Liver (tissue), 8 donors: ENCODE measurements at regions not wholly inside any gene's neighbourhood (a gene's known extent, or its start where the extent isn't known, plus 50 kb on each side); places are given as distances from the start of the nearest gene placed in this dataset.

Experiments used
- DNase-seq: peaks from one replicate; pipeline ENCODE4 v3.0.0-alpha.2; 2017; ENCODE audit warnings: low spot score
- H3K27ac ChIP-seq, 2 donors: one replicate each; pipeline ENCODE4 v1.7.0; 2013; ENCODE audit warnings: inconsistent platforms in 2 of 2, low read length in 2 of 2, control low read depth in 1 of 2, low read depth in 1 of 2, mild to moderate bottlenecking in 1 of 2
- H3K27me3 ChIP-seq, 4 donors: one replicate each; pipeline versions ENCODE4 v1.6.1 to v1.7.0; 2013; ENCODE audit warnings: low read length in 3 of 4, inconsistent platforms in 1 of 4, mild to moderate bottlenecking in 1 of 4, moderate library complexity in 1 of 4; ENCODE audit not compliant: control insufficient read depth in 4 of 4, insufficient read depth in 4 of 4
- H3K36me3 ChIP-seq, 4 donors: one replicate each; pipeline versions ENCODE4 v1.6.1 to v1.7.0; 2013; ENCODE audit warnings: low read length in 3 of 4, mild to moderate bottlenecking in 3 of 4, low read depth in 1 of 4, moderate library complexity in 1 of 4; ENCODE audit not compliant: control insufficient read depth in 4 of 4, insufficient read depth in 3 of 4
- H3K4me1 ChIP-seq, 4 donors: one replicate each; pipeline versions ENCODE4 v1.6.1 to v1.7.0; 2013; ENCODE audit warnings: low read length in 3 of 4, mild to moderate bottlenecking in 3 of 4, moderate library complexity in 1 of 4; ENCODE audit not compliant: control insufficient read depth in 4 of 4, insufficient read depth in 4 of 4
- H3K4me3 ChIP-seq, 3 donors: one replicate each; pipeline versions ENCODE4 v1.6.1 to v1.7.0; 2013; ENCODE audit warnings: low read length in 3 of 3, control low read depth in 1 of 3, low read depth in 1 of 3, mild to moderate bottlenecking in 1 of 3
- H3K9ac ChIP-seq, 2 donors: one replicate each; pipeline ENCODE4 v1.7.0; 2013; ENCODE audit warnings: low read length in 2 of 2, mild to moderate bottlenecking in 2 of 2, moderate library complexity in 2 of 2, control low read depth in 1 of 2, low read depth in 1 of 2
- H3K9me3 ChIP-seq, 4 donors: one replicate each; pipeline versions ENCODE4 v1.6.1 to v1.7.0; 2013; ENCODE audit warnings: low read length in 3 of 4; ENCODE audit not compliant: control insufficient read depth in 4 of 4
- ATF3 ChIP-seq: IDR thresholded peaks from 2 replicates; pipeline ENCODE4 v1.6.1; 2016; ENCODE audit warnings: antibody characterized with exemption
- CTCF ChIP-seq: fragments of 150-350 bp; IDR thresholded peaks from 2 replicates; pipeline ENCODE4 v1.5.1; 2017; ENCODE audit warnings: improper control_type of control experiment, low read depth, low read length; ENCODE audit not compliant: missing input control
- EGR1 ChIP-seq, 2 donors: IDR thresholded peaks; 2 replicates each; pipeline ENCODE4 v1.6.1; 2016 to 2018; ENCODE audit warnings: antibody characterized with exemption in 2 of 2, low read depth in 2 of 2
- FOXA1 ChIP-seq: IDR thresholded peaks from 2 replicates; pipeline ENCODE4 v1.6.1; 2016; ENCODE audit warnings: antibody characterized with exemption
- FOXA2 ChIP-seq: IDR thresholded peaks from 2 replicates; pipeline ENCODE4 v1.6.1; 2016; ENCODE audit warnings: antibody characterized with exemption
- GABPA ChIP-seq, 2 donors: IDR thresholded peaks in 1 of 2; conservative IDR thresholded peaks in 1 of 2; 2 replicates each; pipeline ENCODE4 v1.6.1; 2016; ENCODE audit warnings: antibody characterized with exemption in 2 of 2, mild to moderate bottlenecking in 1 of 2, moderate library complexity in 1 of 2
- HNF4A ChIP-seq, 2 donors: conservative IDR thresholded peaks; 2 replicates each; pipeline ENCODE4 v1.6.1; 2016; ENCODE audit warnings: antibody characterized with exemption in 2 of 2, mild to moderate bottlenecking in 2 of 2
- HNF4G ChIP-seq: IDR thresholded peaks from 2 replicates; pipeline ENCODE4 v1.6.1; 2016; ENCODE audit warnings: antibody characterized with exemption
- JUND ChIP-seq, 2 donors: IDR thresholded peaks; 2 replicates each; pipeline ENCODE4 v1.6.1; 2016; ENCODE audit warnings: antibody characterized with exemption in 2 of 2
- MAX ChIP-seq: IDR thresholded peaks from 2 replicates; pipeline ENCODE4 v1.6.1; 2016; ENCODE audit warnings: antibody characterized with exemption
- NR2F2 ChIP-seq: IDR thresholded peaks from 2 replicates; pipeline ENCODE4 v1.6.1; 2016; ENCODE audit warnings: antibody characterized with exemption
- RXRA ChIP-seq, 2 donors: IDR thresholded peaks; 2 replicates each; pipeline ENCODE4 v1.6.1; 2017 to 2018; ENCODE audit warnings: antibody characterized with exemption in 2 of 2, mild to moderate bottlenecking in 1 of 2
- SP1 ChIP-seq: IDR thresholded peaks from 2 replicates; pipeline ENCODE4 v1.6.1; 2018; ENCODE audit warnings: antibody characterized with exemption, mild to moderate bottlenecking
- TAF1 ChIP-seq: conservative IDR thresholded peaks from 2 replicates; pipeline ENCODE4 v1.6.1; 2016; ENCODE audit warnings: antibody characterized with exemption, mild to moderate bottlenecking
- YY1 ChIP-seq: IDR thresholded peaks from 2 replicates; pipeline ENCODE4 v1.6.1; 2016; ENCODE audit warnings: antibody characterized with exemption, mild to moderate bottlenecking
- ZBTB33 ChIP-seq: IDR thresholded peaks from 2 replicates; pipeline ENCODE4 v1.6.1; 2016; ENCODE audit warnings: antibody characterized with exemption
- WGBS: extraction: QIAGEN DNeasy Blood & Tissue Kit; methylation state at CpG from one replicate; pipeline ENCODE4 v1.1.7; 2013; 5-methylcytosine and 5-hydroxymethylcytosine counted together
- donor health status: healthy.
- donor health status: healthy.
- donor health status: healthy.
- donor health status: healthy.
- donor health status: healthy.

- TF ChIP-seq MAX, result no peak
- no peak for TF ChIP-seq GABPA (IDR thresholded peaks at IDR 0.05 in 1 of 2, conservative IDR thresholded peaks at IDR 0.05 in 1 of 2)
Observed at GRCh38 chr5:36481454-36482120, 124.8 kb upstream of the SLC1A3 start (continued).

- H3K4me1 ChIP-seq, result no peaks in the 10 kb centered on the region
- no peak for TF ChIP-seq FOXA2
- no peak for TF ChIP-seq YY1
- TF ChIP-seq EGR1 (IDR thresholded peaks at IDR 0.05; ENCODE audit: low read depth in 2 of 2), result no peak
- TF ChIP-seq HNF4G, result no peak
- no peak for TF ChIP-seq ATF3
- TF ChIP-seq JUND (IDR thresholded peaks at IDR 0.05), result no peak
- TF ChIP-seq HNF4A (conservative IDR thresholded peaks at IDR 0.05), result no peak
- TF ChIP-seq MAX, result no peak
- no peak for TF ChIP-seq SP1
- TF ChIP-seq RXRA (IDR thresholded peaks at IDR 0.05), result no peak
- TF ChIP-seq FOXA1, result no peak
- TF ChIP-seq TAF1, result no peak
- no peak for TF ChIP-seq NR2F2
- no peak for TF ChIP-seq ZBTB33
- no peak overlapping the region for H3K4me3 ChIP-seq
- no peak overlapping the region for H3K27ac ChIP-seq
- no peaks in the 10 kb centered on the region for H3K36me3 ChIP-seq
- H3K27me3 ChIP-seq, result no peaks in the 10 kb centered on the region
- no peak for DNase-seq
- no peak overlapping the region for H3K9ac ChIP-seq
- H3K9me3 ChIP-seq, result no peaks in the 10 kb centered on the region
Observed at GRCh38 chr5:36482812-36483211, 123.6 kb upstream of the SLC1A3 start.

GRCh38 chr5:36489505-36489904, 116.9 kb upstream of the SLC1A3 start:
- Histone ChIP-seq H3K36me3 (no peaks in the 10 kb centered on the region), H3K9me3 (no peaks in the 10 kb centered on the region), H3K9ac (no peak overlapping the region), H3K4me1 (no peaks in the 10 kb centered on the region), H3K27me3 (no peaks in the 10 kb centered on the region), H3K4me3 (no peak overlapping the region), H3K27ac (no peak overlapping the region)
- DNase-seq, result no peak
- TF ChIP-seq JUND (IDR thresholded peaks at IDR 0.05), result no peak
- TF ChIP-seq CTCF, result no peak
- no peak for TF ChIP-seq GABPA (IDR thresholded peaks at IDR 0.05 in 1 of 2, conservative IDR thresholded peaks at IDR 0.05 in 1 of 2)
- TF ChIP-seq FOXA2, result no peak
- WGBS, result 94% methylated on average over 5 of the region's 5 CpGs
